Esophagus squamous epithelium (tissue), 5 donors: ENCODE measurements at regions not wholly inside any gene's neighbourhood (a gene's known extent, or its start where the extent isn't known, plus 50 kb on each side); places are given as distances from the start of the nearest gene placed in this dataset.
A peak's percentile ranks its signal among the peaks of the same experiment; 100 is the strongest.

Source experiments
- DNase-seq: peaks from one replicate; lab custom pipeline; 2025; lab: John Stamatoyannopoulos, UW
- H3K27ac ChIP-seq, 4 donors: fragments of 200-600 bp; sonication (generic); one replicate each; pipeline ENCODE4 v1.5.1; 2016 to 2019; ENCODE audit warnings: mild to moderate bottlenecking in 1 of 4
- H3K27me3 ChIP-seq, 4 donors: fragments of 200-600 bp; sonication (generic); 1 replicate in 3 of 4; 2 replicates in 1 of 4; pipeline versions ENCODE4 v1.5.1 to v1.6.0; 2017 to 2021; ENCODE audit warnings: antibody characterized with exemption in 1 of 4
- H3K36me3 ChIP-seq, 3 donors: fragments of 200-600 bp; sonication (generic); one replicate each; pipeline ENCODE4 v1.5.1; 2016 to 2019
- H3K4me1 ChIP-seq, 3 donors: fragments of 200-600 bp; sonication (generic); one replicate each; pipeline ENCODE4 v1.5.1; 2017 to 2019
- H3K4me3 ChIP-seq, 4 donors: fragments of 200-600 bp; sonication (generic); 1 replicate in 3 of 4; 2 replicates in 1 of 4; pipeline ENCODE4 v1.5.1; 2016 to 2019; ENCODE audit warnings: mild to moderate bottlenecking in 2 of 4, moderate library complexity in 1 of 4
- H3K9me3 ChIP-seq, 3 donors: fragments of 200-600 bp; sonication (generic); one replicate each; pipeline ENCODE4 v1.5.1; 2016 to 2019
- CTCF ChIP-seq, 6 experiments: fragments of 450-650 bp in 4 of 6; fragments of 200-600 bp in 2 of 6; sonication (generic) in 2 of 6; IDR thresholded peaks; one replicate each; pipeline ENCODE4 v1.5.1; 2016 to 2019; ENCODE audit warnings: antibody characterized with exemption in 6 of 6, mild to moderate bottlenecking in 4 of 6, moderate library complexity in 4 of 6
- POLR2A ChIP-seq, 4 donors: fragments of 450-650 bp; IDR thresholded peaks; one replicate each; pipeline ENCODE4 v1.6.1; 2017; ENCODE audit warnings: antibody characterized with exemption in 4 of 4, mild to moderate bottlenecking in 4 of 4, moderate library complexity in 3 of 4
- WGBS, 2 donors: methylation state at CpG; one replicate each; pipeline ENCODE4 v1.1.5; 2018; 5-methylcytosine and 5-hydroxymethylcytosine counted together
- intact Hi-C: fragments of 100-400 bp; cut with DNase I; formaldehyde crosslinking; loops from one replicate; pipeline ENCODE4 v1.15.0; 2022
- donor health status: DM: yes; HTN: yes; CAD: no.

- TF ChIP-seq POLR2A (IDR thresholded peaks at IDR 0.05) (no peak), CTCF (IDR thresholded peaks at IDR 0.05) (no peak)
- DNase-seq, result no peak
- no peaks in the 10 kb centered on the region for H3K27me3 ChIP-seq
- peaks cover 0 to 9% (median 0%) of the 10 kb centered on the region in 3 donors for H3K4me1 ChIP-seq
- no peaks in the 10 kb centered on the region for H3K36me3 ChIP-seq
- H3K27ac ChIP-seq, result no peak overlapping the region
- H3K9me3 ChIP-seq, result no peaks in the 10 kb centered on the region
- no peak overlapping the region for H3K4me3 ChIP-seq
- WGBS, 2 donors, result 78 to 98% methylated on average over 4 of the region's 4 CpGs
- intact Hi-C loops, result no loop called here
Observed at GRCh38 chr9:107431461-107431860, 58.1 kb downstream of the KLF4 start.

GRCh38 chr9:107430071-107430470 is 59.5 kb downstream of the KLF4 start:
- Histone ChIP-seq H3K36me3 (no peaks in the 10 kb centered on the region), H3K27me3 (no peaks in the 10 kb centered on the region), H3K9me3 (no peaks in the 10 kb centered on the region), H3K4me3 (no peak overlapping the region), H3K27ac (no peak overlapping the region), H3K4me1 (peaks cover 0 to 17% (median 5%) of the 10 kb centered on the region in 3 donors)
- no peak for TF ChIP-seq POLR2A (IDR thresholded peaks at IDR 0.05)
- no peak for TF ChIP-seq CTCF (IDR thresholded peaks at IDR 0.05)
- intact Hi-C loops, result no loop called here
- no peak for DNase-seq
- 89 to 94% methylated on average over 6 to 7 of the region's 7 CpGs for WGBS, 2 donors

GRCh38 chr9:107426126-107426525 is 63.4 kb downstream of the KLF4 start:
- no peak overlapping the region for H3K27ac ChIP-seq
- 87 to 94% methylated on average over 9 to 10 of the region's 10 CpGs for WGBS, 2 donors
- peaks cover 5 to 41% (median 7%) of the 10 kb centered on the region in 3 donors for H3K4me1 ChIP-seq
- no peak overlapping the region for H3K4me3 ChIP-seq
- H3K9me3 ChIP-seq, result no peaks in the 10 kb centered on the region
- no peaks in the 10 kb centered on the region for H3K27me3 ChIP-seq
- TF ChIP-seq POLR2A (IDR thresholded peaks at IDR 0.05), result no peak
- TF ChIP-seq CTCF (IDR thresholded peaks at IDR 0.05), result no peak
- intact Hi-C loops, result no loop called here
- H3K36me3 ChIP-seq, result no peaks in the 10 kb centered on the region
- DNase-seq, result no peak

GRCh38 chr9:107425101-107426025 is 64.2 kb downstream of the KLF4 start:
- peaks cover 5 to 41% (median 7%) of the 10 kb centered on the region in 3 donors for H3K4me1 ChIP-seq
- no peaks in the 10 kb centered on the region for H3K36me3 ChIP-seq
- H3K4me3 ChIP-seq, result peak overlapping the region in 3 of 4 donors; percentile 12 to 50 (median 16)
- no peaks in the 10 kb centered on the region for H3K27me3 ChIP-seq
- intact Hi-C loops, result no loop called here
- H3K27ac ChIP-seq, result peak overlapping the region; percentile 52 to 75 (median 66)
- no peak for DNase-seq
- no peaks in the 10 kb centered on the region for H3K9me3 ChIP-seq
- 31 to 71% methylated on average over 15 to 36 of the region's 47 CpGs for WGBS, 2 donors
- TF ChIP-seq POLR2A (IDR thresholded peaks at IDR 0.05) (no peak), CTCF (IDR thresholded peaks at IDR 0.05) (peak; percentile 77 to 97 (median 95))

- TF ChIP-seq POLR2A (IDR thresholded peaks at IDR 0.05) (no peak), CTCF (IDR thresholded peaks at IDR 0.05) (no peak)
- intact Hi-C loops, result no loop called here
- no peaks in the 10 kb centered on the region for H3K27me3 ChIP-seq
- H3K4me3 ChIP-seq, result no peak overlapping the region
- WGBS, 2 donors, result 76 to 82% methylated on average over 6 of the region's 6 CpGs
- peak overlapping the region in 2 of 4 donors; percentile 23 to 27 for H3K27ac ChIP-seq
- H3K9me3 ChIP-seq, result no peaks in the 10 kb centered on the region
- no peak for DNase-seq
- H3K4me1 ChIP-seq, result peaks cover 5 to 41% (median 7%) of the 10 kb centered on the region in 3 donors
- no peaks in the 10 kb centered on the region for H3K36me3 ChIP-seq
Observed at GRCh38 chr9:107423540-107423939, 66.0 kb downstream of the KLF4 start.
